ENCODE measurements at regions not wholly inside any gene's neighbourhood (a gene's known extent, or its start where the extent isn't known, plus 50 kb on each side); places are given as distances from the start of the nearest gene placed in this dataset.

- H3K27me3 ChIP-seq = no peaks in the 10 kb centered on the region
- ATAC-seq = no peak
- no peaks in the 10 kb centered on the region for H3K36me3 ChIP-seq
- intact Hi-C loops (cut with DNase I) = no loop called here
- H3K4me1 ChIP-seq = peaks cover 5% of the 10 kb centered on the region
- no peak for DNase-seq
- H3K4me3 ChIP-seq = no peak overlapping the region
- no peaks in the 10 kb centered on the region for H3K9me3 ChIP-seq
- H3K27ac ChIP-seq = no peak overlapping the region
- TF ChIP-seq, protein P1, sequence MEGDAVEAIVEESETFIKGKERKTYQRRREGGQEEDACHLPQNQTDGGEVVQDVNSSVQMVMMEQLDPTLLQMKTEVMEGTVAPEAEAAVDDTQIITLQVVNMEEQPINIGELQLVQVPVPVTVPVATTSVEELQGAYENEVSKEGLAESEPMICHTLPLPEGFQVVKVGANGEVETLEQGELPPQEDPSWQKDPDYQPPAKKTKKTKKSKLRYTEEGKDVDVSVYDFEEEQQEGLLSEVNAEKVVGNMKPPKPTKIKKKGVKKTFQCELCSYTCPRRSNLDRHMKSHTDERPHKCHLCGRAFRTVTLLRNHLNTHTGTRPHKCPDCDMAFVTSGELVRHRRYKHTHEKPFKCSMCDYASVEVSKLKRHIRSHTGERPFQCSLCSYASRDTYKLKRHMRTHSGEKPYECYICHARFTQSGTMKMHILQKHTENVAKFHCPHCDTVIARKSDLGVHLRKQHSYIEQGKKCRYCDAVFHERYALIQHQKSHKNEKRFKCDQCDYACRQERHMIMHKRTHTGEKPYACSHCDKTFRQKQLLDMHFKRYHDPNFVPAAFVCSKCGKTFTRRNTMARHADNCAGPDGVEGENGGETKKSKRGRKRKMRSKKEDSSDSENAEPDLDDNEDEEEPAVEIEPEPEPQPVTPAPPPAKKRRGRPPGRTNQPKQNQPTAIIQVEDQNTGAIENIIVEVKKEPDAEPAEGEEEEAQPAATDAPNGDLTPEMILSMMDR (IDR thresholded peaks at IDR 0.05) = no peak
These were observed 254.2 kb upstream of the ZNF32 start for GRCh38 chr10:43902842-43903241.

DNA sequence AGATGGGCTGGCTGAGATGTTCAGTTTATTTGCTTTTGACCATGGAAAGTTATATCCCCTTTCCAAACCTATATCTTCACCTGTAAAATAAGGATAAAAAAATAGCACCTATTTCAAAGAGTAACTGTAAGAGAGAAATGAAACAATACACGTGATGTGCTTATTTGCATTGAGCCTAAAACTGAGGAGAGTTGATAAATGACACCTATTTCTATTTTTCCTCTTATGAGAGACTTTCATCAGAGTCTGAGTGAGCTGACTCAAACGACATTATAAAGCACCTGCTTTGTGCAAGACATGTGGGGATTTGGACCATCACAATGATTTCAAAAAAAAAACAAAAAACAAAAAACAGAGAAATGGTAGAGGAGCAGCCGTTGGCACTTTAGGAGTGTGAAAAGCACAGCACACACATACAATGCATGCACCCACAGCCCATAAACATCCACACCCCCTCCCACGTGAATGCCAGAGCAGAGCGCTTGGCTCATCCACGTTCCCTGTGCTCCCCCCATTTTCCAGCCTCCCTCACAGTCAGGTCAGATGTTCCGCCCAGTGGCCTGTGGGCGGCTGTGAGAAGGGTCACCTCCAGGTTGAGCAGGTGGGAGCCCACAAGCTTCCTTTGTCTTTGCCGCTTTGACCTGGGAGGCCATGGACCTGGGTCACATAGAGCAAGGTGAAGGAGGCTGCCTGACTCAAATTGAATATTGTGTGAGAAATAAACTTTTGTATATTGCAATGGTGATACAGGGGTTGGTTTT lies 253.2 kb upstream of the ZNF32 start:
- H3K4me1 ChIP-seq = peaks cover 5% of the 10 kb centered on the region
- DNase-seq (no peak), ATAC-seq (no peak)
- intact Hi-C loops (cut with DNase I) = no loop called here
- TF ChIP-seq, protein P1 (IDR thresholded peaks at IDR 0.05) = no peak
- H3K27ac ChIP-seq = no peak overlapping the region
- H3K27me3 ChIP-seq = no peaks in the 10 kb centered on the region
- H3K4me3 ChIP-seq = no peak overlapping the region
- no peaks in the 10 kb centered on the region for H3K36me3 ChIP-seq
- H3K9me3 ChIP-seq = no peaks in the 10 kb centered on the region

GRCh38 chr10:43901302-43901701 lies 252.6 kb upstream of the ZNF32 start:
- intact Hi-C loops (cut with DNase I) = no loop called here
- ATAC-seq (no peak), DNase-seq (no peak)
- Histone ChIP-seq H3K9me3 (no peaks in the 10 kb centered on the region), H3K4me1 (peaks cover 5% of the 10 kb centered on the region), H3K27ac (no peak overlapping the region), H3K27me3 (no peaks in the 10 kb centered on the region), H3K36me3 (no peaks in the 10 kb centered on the region), H3K4me3 (no peak overlapping the region)
- TF ChIP-seq, protein P1 (IDR thresholded peaks at IDR 0.05) = no peak

DNA sequence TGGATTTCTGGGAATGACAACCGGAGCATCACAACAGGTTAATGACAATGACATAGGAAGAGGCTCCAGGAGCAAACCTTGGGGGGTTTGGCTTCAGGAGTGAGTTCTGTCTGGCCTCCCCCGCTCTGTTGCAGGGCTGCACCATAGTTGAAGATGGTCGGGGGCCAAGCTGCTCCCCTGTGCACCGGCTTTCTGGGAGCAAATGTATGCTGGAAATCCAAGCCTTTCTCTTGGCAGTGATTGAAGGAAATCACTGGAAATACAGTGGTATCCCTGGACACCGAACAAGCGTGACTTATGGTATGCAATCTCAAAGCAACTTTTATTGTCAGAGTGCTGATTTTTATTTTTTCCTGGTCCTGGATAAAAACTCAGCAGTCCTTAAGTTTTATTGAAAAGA lies 251.9 kb upstream of the ZNF32 start:
- Histone ChIP-seq H3K27me3 (no peaks in the 10 kb centered on the region), H3K4me3 (no peak overlapping the region), H3K36me3 (no peaks in the 10 kb centered on the region), H3K9me3 (no peaks in the 10 kb centered on the region), H3K4me1 (peaks cover 2% of the 10 kb centered on the region), H3K27ac (no peak overlapping the region)
- ATAC-seq (no peak), DNase-seq (no peak)
- TF ChIP-seq, protein P1 (IDR thresholded peaks at IDR 0.05) = no peak
- intact Hi-C loops (cut with DNase I) = no loop called here

DNA sequence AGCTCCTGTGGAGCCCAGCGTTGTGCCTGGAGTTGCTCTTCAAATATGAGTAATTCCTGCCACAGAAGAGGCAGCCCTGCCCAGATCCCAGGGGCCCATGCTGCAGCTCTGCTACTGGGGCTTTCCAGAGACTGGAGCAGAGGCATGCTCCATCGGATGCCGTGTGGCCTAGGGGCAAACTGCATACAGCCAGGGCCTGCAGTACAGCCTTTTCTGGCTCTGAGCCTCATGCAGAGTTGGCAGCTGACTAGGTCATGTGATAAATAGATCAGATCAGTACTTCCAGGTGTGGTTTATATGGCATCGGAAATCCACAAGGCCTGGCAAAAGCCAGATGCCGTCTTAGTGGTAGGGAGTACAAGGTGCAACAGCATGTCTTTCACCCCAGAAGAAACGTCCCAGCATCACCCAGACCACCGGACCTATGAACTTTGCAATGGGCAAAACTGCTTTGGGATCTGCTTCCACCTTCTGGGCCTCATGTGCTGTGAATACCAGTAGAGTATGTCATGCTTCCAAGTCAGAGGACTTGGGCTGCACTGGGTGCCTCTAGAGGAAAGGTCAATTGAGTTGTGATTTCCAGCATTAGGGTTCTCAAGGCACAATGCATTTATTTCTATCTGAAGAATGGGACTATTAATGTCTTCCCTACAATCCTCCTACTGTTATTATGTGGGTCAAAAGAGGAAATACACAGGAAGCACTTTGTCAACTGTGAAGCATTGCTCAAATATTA lies 250.7 kb upstream of the ZNF32 start:
- H3K27me3 ChIP-seq = no peaks in the 10 kb centered on the region
- no peaks in the 10 kb centered on the region for H3K36me3 ChIP-seq
- no peaks in the 10 kb centered on the region for H3K4me1 ChIP-seq
- TF ChIP-seq, protein P1 (IDR thresholded peaks at IDR 0.05) = no peak
- H3K27ac ChIP-seq = no peak overlapping the region
- DNase-seq = no peak
- H3K4me3 ChIP-seq = no peak overlapping the region
- no peak for ATAC-seq
- intact Hi-C loops (cut with DNase I) = no loop called here
- no peaks in the 10 kb centered on the region for H3K9me3 ChIP-seq
